GM23338 (cell line): ENCODE measurements at regions not wholly inside any gene's neighbourhood (a gene's known extent, or its start where the extent isn't known, plus 50 kb on each side); places are given as distances from the start of the nearest gene placed in this dataset.
"Not testable (repeated sequence)": the region's sequence is repeated elsewhere in the genome, so short reads cannot be mapped to it uniquely, and the experiment has no call there.

Source experiments
- ATAC-seq: fragments of 200-7000 bp; cut with Tn5 transposase; 3 replicates; pipeline ENCODE4 v1.9.1; 2020
- DNase-seq: peaks from one replicate; pipeline ENCODE4 v3.0.0-alpha.2; 2015; ENCODE audit warnings: low spot score
- H2AFZ ChIP-seq: fragments of 200-600 bp; sonication (generic); 2 replicates; pipeline ENCODE4 v1.8.0; 2016; ENCODE audit warnings: antibody characterized with exemption, mild to moderate bottlenecking, moderate library complexity
- H3F3A ChIP-seq: fragments of 200-600 bp; sonication (generic); replicated peaks from 2 replicates; pipeline ENCODE4 v1.8.0; 2017; ENCODE audit warnings: antibody characterized with exemption, mixed run types, low read depth
- H3K27ac ChIP-seq: fragments of 200-600 bp; sonication (generic); 2 replicates; pipeline ENCODE4 v1.6.1; 2016; ENCODE audit warnings: low read depth
- H3K27me3 ChIP-seq: fragments of 200-600 bp; sonication (generic); 2 replicates; pipeline ENCODE4 v1.8.0; 2016; ENCODE audit warnings: mild to moderate bottlenecking, mixed run types, moderate library complexity; ENCODE audit not compliant: insufficient read depth
- H3K36me3 ChIP-seq: fragments of 200-600 bp; sonication (generic); 2 replicates; pipeline ENCODE4 v1.8.0; 2016; ENCODE audit warnings: mild to moderate bottlenecking; ENCODE audit not compliant: insufficient read depth
- H3K4me1 ChIP-seq: fragments of 200-600 bp; sonication (generic); 2 replicates; pipeline ENCODE4 v1.8.0; 2016; ENCODE audit warnings: mild to moderate bottlenecking, moderate library complexity; ENCODE audit not compliant: insufficient read depth
- H3K4me2 ChIP-seq: fragments of 200-600 bp; sonication (generic); 2 replicates; pipeline ENCODE4 v1.7.1; 2017; ENCODE audit warnings: mixed run types
- H3K4me3 ChIP-seq: fragments of 200-600 bp; sonication (generic); 2 replicates; pipeline ENCODE4 v1.6.1; 2016; ENCODE audit warnings: mixed run types
- H3K79me2 ChIP-seq: fragments of 200-600 bp; sonication (generic); replicated peaks from 2 replicates; pipeline ENCODE4 v1.8.0; 2017; ENCODE audit warnings: mild to moderate bottlenecking; ENCODE audit not compliant: insufficient read depth
- H3K9me2 ChIP-seq: fragments of 200-600 bp; sonication (generic); 2 replicates; pipeline ENCODE4 v1.8.0; 2017; ENCODE audit not compliant: insufficient read depth
- H4K20me1 ChIP-seq: fragments of 200-600 bp; sonication (generic); replicated peaks from 2 replicates; pipeline ENCODE4 v1.8.0; 2017; ENCODE audit warnings: mild to moderate bottlenecking; ENCODE audit not compliant: insufficient read depth
- H3K27ac Mint-ChIP-seq: 2 replicates; pipeline ENCODE4 v1.8.0; 2020; ENCODE audit warnings: inconsistent platforms, mild to moderate bottlenecking, moderate library complexity, mixed read lengths
- H3K27me3 Mint-ChIP-seq: 3 replicates; pipeline ENCODE4 v1.8.0; 2022; ENCODE audit warnings: low read depth, mild to moderate bottlenecking, moderate library complexity, mixed read lengths, inconsistent platforms; ENCODE audit not compliant: insufficient read depth, poor library complexity
- H3K36me3 Mint-ChIP-seq: 3 replicates; pipeline ENCODE4 v1.8.0; 2021; ENCODE audit warnings: low read depth, mild to moderate bottlenecking, inconsistent platforms, moderate library complexity, mixed read lengths
- H3K4me1 Mint-ChIP-seq: 3 replicates; pipeline ENCODE4 v1.8.0; 2020; ENCODE audit warnings: mild to moderate bottlenecking, inconsistent platforms, mixed read lengths
- H3K4me3 Mint-ChIP-seq: 3 replicates; pipeline ENCODE4 v1.8.0; 2021; ENCODE audit warnings: moderate library complexity, mild to moderate bottlenecking, inconsistent platforms, mixed read lengths
- H3K9me3 Mint-ChIP-seq: 3 replicates; pipeline ENCODE4 v1.8.0; 2020; ENCODE audit warnings: moderate library complexity, mild to moderate bottlenecking, inconsistent platforms, mixed read lengths
- CREB1 ChIP-seq: fragments of 250-450 bp; sonication (Bioruptor Pico); IDR thresholded peaks from 2 replicates; pipeline ENCODE4 v1.5.0; 2020; ENCODE audit warnings: low read depth, mild to moderate bottlenecking, moderate library complexity
- CTCF ChIP-seq, 2 experiments: fragments of 200-600 bp in 1 of 2; sonication (generic) in 1 of 2; conservative IDR thresholded peaks; 2 replicates each; pipeline versions ENCODE4 v1.5.1 to v1.6.1; 2016 to 2017; ENCODE audit warnings: antibody characterized with exemption in 2 of 2, low read depth in 2 of 2, mild to moderate bottlenecking in 2 of 2, moderate library complexity in 1 of 2
- EZH2 ChIP-seq: fragments of 200-600 bp; sonication (generic); IDR thresholded peaks from one replicate; pipeline ENCODE4 v1.8.0; 2017; ENCODE audit warnings: antibody characterized with exemption, mild to moderate bottlenecking, low read depth; ENCODE audit not compliant: unreplicated experiment
- POLR2AphosphoS5 ChIP-seq: IDR thresholded peaks from 2 replicates; pipeline ENCODE4 v1.6.1; 2016; ENCODE audit warnings: antibody characterized with exemption, low read depth
- STAT1 ChIP-seq: IDR thresholded peaks from one replicate; pipeline ENCODE4 v1.6.1; 2016; ENCODE audit warnings: antibody characterized with exemption; ENCODE audit not compliant: unreplicated experiment
- ZNF114 ChIP-seq: fragments of 250-450 bp; sonication (Bioruptor Pico); IDR thresholded peaks from 2 replicates; pipeline ENCODE4 v1.5.0; 2020; ENCODE audit warnings: mild to moderate bottlenecking, moderate library complexity
- ZNF331 ChIP-seq: fragments of 250-450 bp; sonication (Bioruptor Pico); IDR thresholded peaks from 2 replicates; pipeline ENCODE4 v1.5.0; 2020; ENCODE audit warnings: low read depth, mild to moderate bottlenecking, moderate library complexity
- ZNF462 ChIP-seq: fragments of 250-450 bp; sonication (Bioruptor Pico); IDR thresholded peaks from 2 replicates; pipeline ENCODE4 v1.5.0; 2020; ENCODE audit warnings: mild to moderate bottlenecking, moderate library complexity

- TF ChIP-seq CTCF (conservative IDR thresholded peaks at IDR 0.05; ENCODE audit: low read depth in 2 of 2): no peak
- TF ChIP-seq EZH2: no peak
- TF ChIP-seq CREB1 (CRISPR knock-in tag): no peak
- TF ChIP-seq ZNF331 (CRISPR knock-in tag): no peak
- TF ChIP-seq STAT1: no peak
- TF ChIP-seq POLR2AphosphoS5: no peak
- TF ChIP-seq ZNF114 (CRISPR knock-in tag): no peak
- TF ChIP-seq ZNF462: no peak
Measured at GRCh38 chrX:13376857-13377549, 57.1 kb upstream of the ATXN3L start (continued).

- ATAC-seq, H2AFZ ChIP-seq, H3K9me2 ChIP-seq, H3K27ac ChIP-seq, DNase-seq, H3K79me2 ChIP-seq, H4K20me1 ChIP-seq, H3K36me3 Mint-ChIP-seq, H3K4me1 ChIP-seq, H3K36me3 ChIP-seq, H3K4me2 ChIP-seq, H3K4me3 Mint-ChIP-seq, H3K9me3 Mint-ChIP-seq, H3K27me3 Mint-ChIP-seq, H3F3A ChIP-seq, H3K27ac Mint-ChIP-seq, H3K27me3 ChIP-seq, H3K4me3 ChIP-seq: not testable (repeated sequence)
- peaks cover 11% of the 10 kb centered on the region; the same call in 2 of the 3 replicates for H3K4me1 Mint-ChIP-seq
Measured at GRCh38 chrX:13375596-13375995, 55.7 kb upstream of the ATXN3L start.
